Fibroblast of villous mesenchyme (primary cell): ENCODE measurements at regions not wholly inside any gene's neighbourhood (a gene's known extent, or its start where the extent isn't known, plus 50 kb on each side); places are given as distances from the start of the nearest gene placed in this dataset.

Experiments used
- DNase-seq: peaks from one replicate; pipeline ENCODE4 v3.0.0-alpha.2; 2010; ENCODE audit warnings: low read depth
- H3K4me3 ChIP-seq: 2 replicates; pipeline ENCODE4 v1.5.1; 2011; ENCODE audit warnings: low read depth, mild to moderate bottlenecking, low read length
- CTCF ChIP-seq: IDR thresholded peaks from 2 replicates; pipeline ENCODE4 v1.5.1; 2012; ENCODE audit warnings: low read depth, mild to moderate bottlenecking, low read length; ENCODE audit not compliant: insufficient read depth

- no peak for TF ChIP-seq CTCF
- no peak for DNase-seq
- H3K4me3 ChIP-seq = no peak overlapping the region
Measured at GRCh38 chr3:95752199-95752598, 1062.2 kb upstream of the EPHA6 start.

DNA sequence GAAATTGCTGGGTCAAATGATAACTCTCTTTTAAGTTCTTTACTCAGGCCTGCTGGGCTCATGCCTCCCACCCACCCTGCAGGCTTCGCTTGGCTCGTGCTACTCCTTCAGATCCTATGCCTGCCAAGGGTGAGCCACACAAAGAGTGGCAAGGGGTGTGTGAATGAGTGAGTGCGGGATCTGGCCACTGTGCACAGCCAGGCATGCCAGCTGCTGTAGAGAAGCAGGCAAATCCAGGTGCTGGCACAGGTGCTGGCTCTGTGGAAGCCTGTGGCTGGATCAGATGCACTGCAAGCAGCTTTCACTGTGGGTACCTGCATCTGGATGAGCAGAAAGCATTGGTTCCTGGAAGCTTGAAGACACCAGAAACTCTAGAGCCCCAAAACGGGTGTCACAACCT, 1055.7 kb upstream of the EPHA6 start:
- no peak for TF ChIP-seq CTCF
- no peak for DNase-seq

DNA sequence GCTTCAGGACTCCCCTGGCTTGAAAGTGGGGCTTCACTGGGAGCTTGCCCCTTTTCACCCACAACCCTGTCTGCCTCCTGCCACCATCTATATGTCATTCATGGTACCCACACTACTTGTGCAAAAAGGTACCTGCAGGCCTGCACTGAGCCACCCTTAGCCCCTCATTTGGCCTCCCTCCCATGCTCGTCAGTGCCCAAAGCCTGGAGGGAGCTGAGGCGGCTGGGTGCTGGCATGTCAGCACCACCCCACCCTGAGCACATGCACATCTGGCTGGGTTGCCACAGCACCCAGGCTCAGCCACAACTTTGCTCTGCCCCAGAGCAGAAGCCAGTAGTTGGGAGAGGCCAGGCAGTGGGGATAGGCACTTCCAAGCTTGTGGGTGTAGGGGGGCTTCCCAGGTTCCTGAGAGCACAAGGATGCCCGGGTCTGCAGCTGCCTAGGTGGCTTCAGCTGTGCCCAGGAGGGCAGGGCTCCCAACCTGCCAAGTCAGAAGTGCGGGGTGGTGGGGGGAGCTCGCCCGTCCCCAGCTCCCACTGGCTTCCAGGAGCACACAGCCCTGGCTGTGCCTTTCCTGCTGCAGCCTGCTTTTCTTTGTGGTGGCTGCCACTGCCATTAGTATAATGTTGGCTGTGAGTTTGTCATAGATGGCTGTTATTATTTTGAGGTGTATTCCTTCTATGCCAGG, 1054.6 kb upstream of the EPHA6 start:
- no peak for TF ChIP-seq CTCF
- DNase-seq = no peak
- H3K4me3 ChIP-seq = no peak overlapping the region

More for the DNA sequence above, 1055.7 kb upstream of the EPHA6 start:
- H3K4me3 ChIP-seq = no peak overlapping the region

DNA sequence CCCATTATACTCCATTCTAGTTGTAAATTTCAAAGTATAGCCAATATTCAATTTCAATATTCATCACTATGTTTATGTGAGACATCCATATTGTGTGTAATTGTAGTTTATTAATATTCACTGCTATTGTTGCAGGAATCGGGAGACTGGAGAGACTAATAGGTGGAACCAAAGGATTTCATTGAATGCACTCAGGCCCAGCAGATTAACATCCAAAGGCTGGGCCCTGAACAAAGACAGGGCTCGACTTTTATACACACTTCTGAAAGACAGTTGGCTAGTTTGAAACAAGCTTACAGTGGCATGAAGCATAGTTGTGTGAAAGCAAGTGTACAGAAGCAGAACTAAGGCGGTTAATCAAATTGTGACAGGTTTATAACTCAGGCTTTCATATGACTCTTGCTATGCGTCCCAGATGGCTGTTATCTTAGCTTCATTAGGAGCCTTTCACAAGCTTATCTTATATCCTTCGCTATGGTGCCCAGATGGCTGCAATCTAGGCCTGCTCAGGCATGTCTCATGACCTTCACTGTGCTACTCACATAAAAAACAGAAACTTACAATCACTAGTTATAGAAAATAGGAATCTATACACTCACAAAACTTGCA, 1038.8 kb upstream of the EPHA6 start:
- no peak for DNase-seq
- no peak overlapping the region for H3K4me3 ChIP-seq
- TF ChIP-seq CTCF = no peak

GRCh38 chr3:95781598-95781997, 1032.8 kb upstream of the EPHA6 start:
- no peak for DNase-seq
- no peak overlapping the region for H3K4me3 ChIP-seq
- no peak for TF ChIP-seq CTCF

DNA sequence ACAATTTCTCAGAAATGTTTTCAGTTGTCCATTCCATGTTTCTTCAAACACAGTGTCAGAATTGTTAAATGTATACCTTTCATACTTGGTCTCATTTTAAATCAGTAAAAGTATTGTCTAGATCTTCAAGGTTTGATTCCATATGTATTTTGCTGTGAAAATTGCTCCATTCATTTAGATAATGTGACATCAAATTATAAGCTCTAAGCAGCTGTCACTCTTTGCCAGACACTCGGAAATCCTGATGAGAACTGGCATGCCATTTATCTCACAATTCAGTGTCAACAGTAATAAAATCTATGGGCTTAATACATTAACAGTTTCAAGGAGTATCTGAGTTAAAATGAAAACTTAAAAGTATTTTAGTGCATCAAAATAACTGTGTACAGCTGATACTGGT, 1025.3 kb upstream of the EPHA6 start:
- no peak for DNase-seq
- H3K4me3 ChIP-seq = no peak overlapping the region
- no peak for TF ChIP-seq CTCF
